ENCODE measurements at regions not wholly inside any gene's neighbourhood (a gene's known extent, or its start where the extent isn't known, plus 50 kb on each side); places are given as distances from the start of the nearest gene placed in this dataset.

- intact Hi-C loops (cut with DNase I, micrococcal nuclease) = no loop called here
- DNase-seq = no peak
- H3K27ac Mint-ChIP-seq = no peak overlapping the region
- H3K36me3 Mint-ChIP-seq (ENCODE audit: low read depth) = no peaks in the 10 kb centered on the region
- no peak overlapping the region for H3K4me3 Mint-ChIP-seq
- H3K4me1 Mint-ChIP-seq = no peaks in the 10 kb centered on the region
- POLR2A ChIA-PET = no interaction called here
- no peaks in the 10 kb centered on the region for H3K9me3 Mint-ChIP-seq (ENCODE audit: low read depth)
- no peaks in the 10 kb centered on the region for H3K27me3 Mint-ChIP-seq
- CTCF ChIA-PET = no interaction called here
- ATAC-seq = no peak
Measured at GRCh38 chrX:6708676-6709380, 173.9 kb upstream of the VCX3A start.

GRCh38 chrX:6708041-6708440 is 173.1 kb upstream of the VCX3A start:
- ATAC-seq (no peak), DNase-seq (no peak)
- no peaks in the 10 kb centered on the region for H3K9me3 Mint-ChIP-seq (ENCODE audit: low read depth)
- ChIA-PET CTCF (no interaction called here), POLR2A (no interaction called here)
- no peaks in the 10 kb centered on the region for H3K4me1 Mint-ChIP-seq
- no peaks in the 10 kb centered on the region for H3K27me3 Mint-ChIP-seq
- H3K36me3 Mint-ChIP-seq (ENCODE audit: low read depth) = no peaks in the 10 kb centered on the region
- H3K27ac Mint-ChIP-seq = no peak overlapping the region
- H3K4me3 Mint-ChIP-seq = no peak overlapping the region
- intact Hi-C loops (cut with DNase I, micrococcal nuclease) = no loop called here

GRCh38 chrX:6707497-6707896 is 172.6 kb upstream of the VCX3A start:
- H3K27me3 Mint-ChIP-seq = no peaks in the 10 kb centered on the region
- ChIA-PET POLR2A (no interaction called here), CTCF (no interaction called here)
- no peak overlapping the region for H3K27ac Mint-ChIP-seq
- no peak overlapping the region for H3K4me3 Mint-ChIP-seq
- intact Hi-C loops (cut with DNase I, micrococcal nuclease) = no loop called here
- ATAC-seq = no peak
- no peaks in the 10 kb centered on the region for H3K9me3 Mint-ChIP-seq (ENCODE audit: low read depth)
- H3K4me1 Mint-ChIP-seq = no peaks in the 10 kb centered on the region
- DNase-seq = no peak
- H3K36me3 Mint-ChIP-seq (ENCODE audit: low read depth) = no peaks in the 10 kb centered on the region

- peaks cover 2% of the 10 kb centered on the region for H3K9me3 Mint-ChIP-seq (ENCODE audit: low read depth)
- H3K4me3 Mint-ChIP-seq = no peak overlapping the region
- ChIA-PET POLR2A (no interaction called here), CTCF (no interaction called here)
- no peaks in the 10 kb centered on the region for H3K36me3 Mint-ChIP-seq (ENCODE audit: low read depth)
- ATAC-seq (no peak), DNase-seq (no peak)
- no peaks in the 10 kb centered on the region for H3K27me3 Mint-ChIP-seq
- H3K27ac Mint-ChIP-seq = no peak overlapping the region
- intact Hi-C loops (cut with DNase I, micrococcal nuclease) = no loop called here
- H3K4me1 Mint-ChIP-seq = no peaks in the 10 kb centered on the region
Measured at GRCh38 chrX:6701085-6701484, 166.2 kb upstream of the VCX3A start.

- Mint-ChIP-seq H3K4me1 (no peaks in the 10 kb centered on the region), H3K27ac (no peak overlapping the region), H3K36me3 (ENCODE audit: low read depth) (no peaks in the 10 kb centered on the region), H3K4me3 (no peak overlapping the region), H3K9me3 (ENCODE audit: low read depth) (peaks cover 2% of the 10 kb centered on the region), H3K27me3 (no peaks in the 10 kb centered on the region)
- ATAC-seq = no peak
- ChIA-PET POLR2A (no interaction called here), CTCF (no interaction called here)
- intact Hi-C loops (cut with DNase I, micrococcal nuclease) = no loop called here
- no peak for DNase-seq
Measured at GRCh38 chrX:6695717-6696116, 160.8 kb upstream of the VCX3A start.

- Mint-ChIP-seq H3K4me1 (no peaks in the 10 kb centered on the region), H3K27me3 (no peaks in the 10 kb centered on the region), H3K27ac (no peak overlapping the region), H3K9me3 (ENCODE audit: low read depth) (peaks cover 2% of the 10 kb centered on the region), H3K36me3 (ENCODE audit: low read depth) (no peaks in the 10 kb centered on the region), H3K4me3 (no peak overlapping the region)
- intact Hi-C loops (cut with DNase I, micrococcal nuclease) = no loop called here
- no peak for ATAC-seq
- POLR2A ChIA-PET = no interaction called here
- no peak for DNase-seq
- CTCF ChIA-PET = no interaction called here
Measured at GRCh38 chrX:6694977-6695376, 160.1 kb upstream of the VCX3A start.

GRCh38 chrX:6694221-6694620 is 159.3 kb upstream of the VCX3A start:
- DNase-seq = no peak
- ChIA-PET CTCF (no interaction called here), POLR2A (no interaction called here)

GRCh38 chrX:6693051-6693450 is 158.1 kb upstream of the VCX3A start:
- Mint-ChIP-seq H3K4me3 (no peak overlapping the region), H3K27ac (no peak overlapping the region), H3K27me3 (no peaks in the 10 kb centered on the region), H3K36me3 (ENCODE audit: low read depth) (no peaks in the 10 kb centered on the region), H3K4me1 (no peaks in the 10 kb centered on the region), H3K9me3 (ENCODE audit: low read depth) (peaks cover 2% of the 10 kb centered on the region)
- intact Hi-C loops (cut with DNase I, micrococcal nuclease) = no loop called here
- CTCF ChIA-PET = no interaction called here
- POLR2A ChIA-PET = no interaction called here
- no peak for ATAC-seq
- DNase-seq = no peak

More at GRCh38 chrX:6694221-6694620, 159.3 kb upstream of the VCX3A start:
- no peak overlapping the region for H3K27ac Mint-ChIP-seq
- intact Hi-C loops (cut with DNase I, micrococcal nuclease) = no loop called here
- ATAC-seq = no peak
- no peaks in the 10 kb centered on the region for H3K27me3 Mint-ChIP-seq
- no peaks in the 10 kb centered on the region for H3K36me3 Mint-ChIP-seq (ENCODE audit: low read depth)
- no peaks in the 10 kb centered on the region for H3K4me1 Mint-ChIP-seq
- no peak overlapping the region for H3K4me3 Mint-ChIP-seq
- peaks cover 2% of the 10 kb centered on the region for H3K9me3 Mint-ChIP-seq (ENCODE audit: low read depth)

- DNase-seq = no peak
- no peaks in the 10 kb centered on the region for H3K36me3 Mint-ChIP-seq (ENCODE audit: low read depth)
- H3K4me1 Mint-ChIP-seq = no peaks in the 10 kb centered on the region
- ChIA-PET CTCF (no interaction called here), POLR2A (no interaction called here)
- intact Hi-C loops (cut with DNase I, micrococcal nuclease) = no loop called here
- H3K9me3 Mint-ChIP-seq (ENCODE audit: low read depth) = no peaks in the 10 kb centered on the region
- H3K4me3 Mint-ChIP-seq = no peak overlapping the region
- H3K27ac Mint-ChIP-seq = no peak overlapping the region
- H3K27me3 Mint-ChIP-seq = no peaks in the 10 kb centered on the region
- ATAC-seq = no peak
Measured at GRCh38 chrX:6685489-6685888, 150.6 kb upstream of the VCX3A start.

GRCh38 chrX:6683353-6683752 is 148.4 kb upstream of the VCX3A start:
- Mint-ChIP-seq H3K27me3 (no peaks in the 10 kb centered on the region), H3K36me3 (ENCODE audit: low read depth) (no peaks in the 10 kb centered on the region), H3K9me3 (ENCODE audit: low read depth) (no peaks in the 10 kb centered on the region), H3K27ac (no peak overlapping the region), H3K4me1 (no peaks in the 10 kb centered on the region), H3K4me3 (no peak overlapping the region)
- ATAC-seq (no peak), DNase-seq (no peak)
- intact Hi-C loops (cut with DNase I, micrococcal nuclease) = no loop called here
- ChIA-PET CTCF (no interaction called here), POLR2A (no interaction called here)

- Mint-ChIP-seq H3K9me3 (ENCODE audit: low read depth) (no peaks in the 10 kb centered on the region), H3K27ac (no peak overlapping the region), H3K4me1 (no peaks in the 10 kb centered on the region), H3K27me3 (no peaks in the 10 kb centered on the region), H3K36me3 (ENCODE audit: low read depth) (no peaks in the 10 kb centered on the region), H3K4me3 (no peak overlapping the region)
- intact Hi-C loops (cut with DNase I, micrococcal nuclease) = no loop called here
- ChIA-PET CTCF (no interaction called here), POLR2A (no interaction called here)
- DNase-seq = no peak
- ATAC-seq = no peak
Measured at GRCh38 chrX:6681521-6682145, 146.7 kb upstream of the VCX3A start.

GRCh38 chrX:6679988-6680387 is 145.1 kb upstream of the VCX3A start:
- no peak for DNase-seq
- Mint-ChIP-seq H3K27me3 (no peaks in the 10 kb centered on the region), H3K4me3 (no peak overlapping the region), H3K4me1 (no peaks in the 10 kb centered on the region), H3K9me3 (ENCODE audit: low read depth) (no peaks in the 10 kb centered on the region), H3K36me3 (ENCODE audit: low read depth) (no peaks in the 10 kb centered on the region), H3K27ac (no peak overlapping the region)
- POLR2A ChIA-PET = no interaction called here
- ATAC-seq = no peak
- CTCF ChIA-PET = no interaction called here
- intact Hi-C loops (cut with DNase I, micrococcal nuclease) = no loop called here

- Mint-ChIP-seq H3K27ac (no peak overlapping the region), H3K27me3 (no peaks in the 10 kb centered on the region), H3K36me3 (ENCODE audit: low read depth) (no peaks in the 10 kb centered on the region), H3K4me1 (no peaks in the 10 kb centered on the region), H3K9me3 (ENCODE audit: low read depth) (no peaks in the 10 kb centered on the region), H3K4me3 (no peak overlapping the region)
- DNase-seq = no peak
- intact Hi-C loops (cut with DNase I, micrococcal nuclease) = no loop called here
- CTCF ChIA-PET = no interaction called here
- POLR2A ChIA-PET = no interaction called here
- ATAC-seq = no peak
Measured at GRCh38 chrX:6679550-6679949, 144.6 kb upstream of the VCX3A start.
